Uterus (tissue), 3 donors: ENCODE measurements at regions not wholly inside any gene's neighbourhood (a gene's known extent, or its start where the extent isn't known, plus 50 kb on each side); places are given as distances from the start of the nearest gene placed in this dataset.

Source experiments
- DNase-seq, 2 donors: peaks; one replicate each; pipeline ENCODE4 v3.0.0-alpha.2; 2019 to 2020
- H3K27ac ChIP-seq, 2 donors: fragments of 200-600 bp; sonication (generic); 1 replicate in 1 of 2; 2 replicates in 1 of 2; pipeline ENCODE4 v1.5.1; 2016 to 2018
- H3K27me3 ChIP-seq, 2 donors: fragments of 200-600 bp; sonication (generic); one replicate each; pipeline ENCODE4 v1.5.1; 2018 to 2019; ENCODE audit warnings: control low read depth in 1 of 2
- H3K36me3 ChIP-seq, 2 donors: fragments of 200-600 bp; sonication (generic); one replicate each; pipeline ENCODE4 v1.5.1; 2019; ENCODE audit warnings: control low read depth in 1 of 2
- H3K4me1 ChIP-seq, 2 donors: fragments of 200-600 bp; sonication (generic); one replicate each; pipeline ENCODE4 v1.5.1; 2018 to 2019; ENCODE audit warnings: control low read depth in 1 of 2
- H3K4me3 ChIP-seq, 2 donors: fragments of 200-600 bp; sonication (generic); 1 replicate in 1 of 2; 2 replicates in 1 of 2; pipeline ENCODE4 v1.5.1; 2018 to 2019; ENCODE audit warnings: mild to moderate bottlenecking in 1 of 2
- H3K9me3 ChIP-seq, 2 donors: fragments of 200-600 bp; sonication (generic); one replicate each; pipeline ENCODE4 v1.5.1; 2019; ENCODE audit warnings: control low read depth in 1 of 2
- CTCF ChIP-seq, 4 experiments: fragments of 200-600 bp in 2 of 4; fragments of 450-650 bp in 2 of 4; sonication (generic) in 2 of 4; IDR thresholded peaks; one replicate each; pipeline ENCODE4 v1.5.1; 2016 to 2019; ENCODE audit warnings: antibody characterized with exemption in 4 of 4, mild to moderate bottlenecking in 2 of 4, moderate library complexity in 1 of 4
- POLR2A ChIP-seq, 2 donors: fragments of 450-650 bp; IDR thresholded peaks; one replicate each; pipeline ENCODE4 v1.6.1; 2016; ENCODE audit warnings: antibody characterized with exemption in 2 of 2, mild to moderate bottlenecking in 1 of 2, moderate library complexity in 1 of 2
- intact Hi-C: fragments of 100-400 bp; cut with DNase I; formaldehyde crosslinking; loops from one replicate; pipeline ENCODE4 v1.15.1; 2023; ENCODE audit warnings: low total_unique reads
- donor health status: DM: yes; HTN: yes; CAD: no.

- intact Hi-C loops: no loop called here
- Histone ChIP-seq H3K4me1 (no peaks in the 10 kb centered on the region), H3K36me3 (no peaks in the 10 kb centered on the region), H3K4me3 (no peak overlapping the region), H3K27ac (no peak overlapping the region), H3K9me3 (no peaks in the 10 kb centered on the region), H3K27me3 (no peaks in the 10 kb centered on the region)
- DNase-seq: no peak
- TF ChIP-seq CTCF (IDR thresholded peaks at IDR 0.05) (no peak), POLR2A (IDR thresholded peaks at IDR 0.05) (no peak)
These were observed 125.3 kb upstream of the PWP1 start for GRCh38 chr12:107560165-107560898.

- Histone ChIP-seq H3K36me3 (no peaks in the 10 kb centered on the region), H3K27ac (no peak overlapping the region)
- intact Hi-C loops: no loop called here
These were observed 124.7 kb upstream of the PWP1 start for GRCh38 chr12:107560899-107561285.

GRCh38 chr12:107564946-107565345, 120.7 kb upstream of the PWP1 start:
- Histone ChIP-seq H3K36me3 (no peaks in the 10 kb centered on the region), H3K9me3 (no peaks in the 10 kb centered on the region), H3K4me3 (no peak overlapping the region), H3K4me1 (no peaks in the 10 kb centered on the region), H3K27ac (no peak overlapping the region), H3K27me3 (no peaks in the 10 kb centered on the region)
- no peak for DNase-seq
- intact Hi-C loops: no loop called here
- TF ChIP-seq CTCF (IDR thresholded peaks at IDR 0.05): no peak
- no peak for TF ChIP-seq POLR2A (IDR thresholded peaks at IDR 0.05)

More at GRCh38 chr12:107560899-107561285, 124.7 kb upstream of the PWP1 start:
- Histone ChIP-seq H3K9me3 (no peaks in the 10 kb centered on the region), H3K4me1 (no peaks in the 10 kb centered on the region), H3K4me3 (no peak overlapping the region), H3K27me3 (no peaks in the 10 kb centered on the region)
- TF ChIP-seq CTCF (IDR thresholded peaks at IDR 0.05) (no peak), POLR2A (IDR thresholded peaks at IDR 0.05) (no peak)
- DNase-seq: no peak

GRCh38 chr12:107565551-107565950, 120.0 kb upstream of the PWP1 start:
- no peak overlapping the region for H3K4me3 ChIP-seq
- intact Hi-C loops: no loop called here
- no peaks in the 10 kb centered on the region for H3K9me3 ChIP-seq
- H3K27ac ChIP-seq: no peak overlapping the region
- no peak for TF ChIP-seq POLR2A (IDR thresholded peaks at IDR 0.05)
- no peak for TF ChIP-seq CTCF (IDR thresholded peaks at IDR 0.05)
- H3K36me3 ChIP-seq: no peaks in the 10 kb centered on the region
- H3K4me1 ChIP-seq: no peaks in the 10 kb centered on the region
- DNase-seq: no peak
- no peaks in the 10 kb centered on the region for H3K27me3 ChIP-seq

GRCh38 chr12:107567876-107568619, 117.6 kb upstream of the PWP1 start:
- intact Hi-C loops: no loop called here
- no peak for DNase-seq
- TF ChIP-seq POLR2A (IDR thresholded peaks at IDR 0.05) (no peak), CTCF (IDR thresholded peaks at IDR 0.05) (no peak)
- Histone ChIP-seq H3K9me3 (no peaks in the 10 kb centered on the region), H3K27me3 (no peaks in the 10 kb centered on the region), H3K4me1 (no peaks in the 10 kb centered on the region), H3K4me3 (no peak overlapping the region), H3K36me3 (no peaks in the 10 kb centered on the region), H3K27ac (no peak overlapping the region)
